HG03460 (cell line): ENCODE measurements at regions not wholly inside any gene's neighbourhood (a gene's known extent, or its start where the extent isn't known, plus 50 kb on each side); places are given as distances from the start of the nearest gene placed in this dataset.

Source experiments
- ATAC-seq: cut with Tn5 transposase; IDR thresholded peaks from one replicate; pipeline ENCODE4 v1.9.1; 2021; ENCODE audit not compliant: unreplicated experiment

DNA sequence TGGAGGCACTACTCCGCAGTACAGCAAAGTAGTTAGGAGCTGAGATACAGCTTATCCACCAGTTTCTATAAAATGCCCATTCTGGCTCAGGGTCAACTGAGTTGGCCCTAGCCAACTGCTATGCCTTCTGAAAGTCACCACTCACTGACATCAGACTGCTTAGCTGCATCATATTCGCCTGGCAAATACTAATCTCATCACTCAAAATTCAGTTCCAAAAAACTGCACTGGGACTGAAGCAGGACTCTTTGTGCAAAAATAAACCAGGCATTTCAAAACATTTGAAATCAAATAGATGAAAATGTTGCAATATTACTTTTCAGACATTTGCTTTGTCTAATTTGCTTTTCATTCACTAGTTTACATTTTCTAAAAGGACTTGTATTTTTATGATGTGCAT lies 230.0 kb downstream of the ALDH8A1 start:
- ATAC-seq = no peak

DNA sequence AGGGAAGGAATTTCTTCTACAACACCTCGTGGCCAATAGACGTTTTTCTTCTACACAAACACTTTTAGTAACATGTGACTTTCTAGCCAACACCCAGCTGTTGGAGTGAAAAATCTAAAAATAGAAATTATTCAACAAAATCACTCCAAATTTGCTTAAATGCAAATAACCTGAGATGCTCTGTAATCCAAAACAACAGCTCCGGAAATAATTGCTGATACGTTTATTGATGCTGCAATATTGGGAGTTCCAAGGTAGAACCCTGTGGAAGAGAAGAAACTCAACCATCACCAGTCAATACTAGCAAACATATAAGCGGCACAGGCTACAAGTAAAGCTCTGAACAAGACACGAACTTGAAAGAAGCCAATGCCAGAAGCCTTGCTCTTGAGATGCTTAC lies 230.6 kb downstream of the ALDH8A1 start:
- no peak for ATAC-seq

DNA sequence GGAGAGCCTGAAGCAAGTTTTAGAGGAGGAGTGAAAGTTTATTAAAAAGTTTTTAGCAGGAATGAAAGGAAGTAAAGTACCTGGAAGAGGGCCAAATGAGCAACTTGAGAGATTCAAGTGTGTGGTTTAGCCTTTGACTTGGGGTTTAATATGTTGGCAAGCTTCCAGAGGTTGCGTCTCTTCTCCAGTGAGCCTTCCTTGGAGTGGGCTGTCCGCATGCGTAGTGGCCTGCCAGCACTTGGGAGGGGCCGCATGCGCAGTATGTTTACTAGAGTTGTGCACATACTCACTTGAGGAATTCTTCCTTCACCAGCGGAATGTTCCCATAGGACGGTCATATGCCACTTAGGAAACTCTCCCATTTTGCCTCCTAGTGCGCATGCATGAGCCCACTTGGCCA lies 235.2 kb downstream of the ALDH8A1 start:
- no peak for ATAC-seq

DNA sequence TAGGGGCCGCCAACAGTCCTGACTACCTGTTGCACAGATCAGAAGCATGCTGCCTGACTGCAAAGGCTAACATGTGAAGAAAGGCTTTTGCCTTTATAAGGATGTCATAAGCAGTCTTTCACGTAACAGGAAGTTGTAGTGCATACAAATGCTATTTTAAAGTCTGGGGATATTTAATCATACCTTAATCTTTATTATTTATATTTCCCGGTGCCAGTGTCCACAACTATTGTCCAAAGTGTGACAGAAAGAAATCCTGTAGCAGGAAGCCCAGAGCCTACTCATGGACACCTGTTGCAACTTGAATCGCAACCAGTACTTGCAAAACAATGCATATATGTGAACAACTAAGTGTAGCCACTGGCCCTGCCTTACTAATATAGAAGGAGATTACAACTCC lies 235.8 kb downstream of the ALDH8A1 start:
- no peak for ATAC-seq

DNA sequence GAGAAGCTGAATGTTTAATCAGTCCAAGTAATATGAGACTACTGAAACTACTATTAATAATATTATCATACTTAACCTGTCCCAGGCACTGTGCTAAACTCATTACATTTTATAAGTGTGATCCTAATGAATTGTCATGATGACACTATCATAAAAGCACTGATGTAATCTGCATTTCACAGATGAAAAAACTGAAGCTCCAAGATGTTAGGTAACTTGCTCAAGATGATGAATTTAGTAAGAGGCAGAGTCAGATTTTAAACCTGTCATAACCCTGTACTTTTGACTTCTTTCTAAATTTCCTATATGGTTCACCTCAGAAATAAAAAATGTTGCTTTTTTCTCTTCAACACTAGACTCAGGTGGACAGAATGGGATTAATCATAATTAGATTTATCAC lies 237.6 kb downstream of the ALDH8A1 start:
- ATAC-seq = no peak

DNA sequence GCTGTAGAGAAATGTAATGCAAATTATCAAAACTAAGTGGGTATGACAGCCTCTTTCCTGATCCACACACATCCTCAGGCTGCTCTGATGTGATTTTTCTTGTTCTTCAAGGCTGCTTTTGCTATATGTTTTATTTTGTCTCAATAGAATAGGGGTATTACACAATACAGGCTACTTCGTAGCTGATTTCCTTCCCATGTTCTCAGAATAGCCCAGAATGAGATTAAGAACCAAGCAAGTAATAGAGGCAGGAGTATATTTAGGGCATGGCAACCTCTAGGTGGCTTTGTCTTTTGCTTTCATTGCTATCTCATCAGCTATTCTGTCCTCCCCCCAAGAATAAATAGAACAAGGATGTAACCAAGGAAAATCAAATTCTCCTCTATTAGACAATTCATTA lies 241.8 kb downstream of the ALDH8A1 start:
- ATAC-seq = no peak

DNA sequence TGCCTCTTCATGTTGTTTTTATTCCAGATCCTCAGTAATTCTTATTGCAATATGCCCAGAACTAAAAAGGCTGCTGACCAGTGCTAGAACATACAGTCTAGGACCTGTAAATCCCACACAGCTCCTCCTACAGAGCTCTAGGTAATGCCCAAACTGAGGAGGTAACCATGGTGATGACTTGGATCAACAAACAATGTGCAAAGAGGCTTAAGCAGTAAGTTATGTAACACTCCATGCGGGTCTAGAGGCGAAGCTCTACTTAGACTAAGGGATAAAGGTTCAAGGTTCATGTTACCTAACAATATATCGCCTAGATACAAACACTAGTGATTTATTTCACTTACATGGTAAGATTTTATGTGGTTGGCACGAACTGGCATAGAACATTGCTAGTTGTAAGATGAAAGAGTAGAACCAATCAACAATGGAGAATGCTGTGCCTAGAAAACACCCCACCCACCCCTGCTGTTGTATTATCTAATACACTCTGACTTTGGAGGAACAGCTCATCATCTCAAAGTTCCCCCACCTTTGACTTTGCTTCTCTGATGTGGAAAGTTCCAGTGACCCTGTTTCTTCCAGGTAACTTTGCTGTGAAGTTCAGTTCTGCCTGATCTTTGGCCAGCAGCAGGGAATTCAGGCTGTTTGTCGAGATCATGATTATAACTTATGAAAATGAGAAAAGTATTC lies 242.4 kb downstream of the ALDH8A1 start:
- ATAC-seq = no peak

DNA sequence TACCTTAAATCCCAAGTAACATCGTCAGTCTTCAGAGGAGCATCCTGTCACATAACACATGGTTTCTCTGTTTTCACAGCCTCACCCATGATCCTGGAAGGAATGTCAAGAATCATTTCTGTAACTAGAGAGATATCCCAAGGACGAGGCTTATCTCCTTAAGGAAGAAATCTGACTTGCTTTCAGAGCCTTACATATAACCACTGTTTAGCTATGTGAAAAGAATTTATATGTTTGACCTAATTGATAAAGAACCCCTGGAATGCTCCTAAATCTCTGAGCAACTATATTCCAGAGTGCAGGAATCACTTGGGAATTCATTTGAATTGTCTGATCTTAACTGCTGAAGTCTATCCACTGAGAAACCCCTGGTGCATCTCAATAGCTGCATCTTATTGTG lies 243.1 kb downstream of the ALDH8A1 start:
- no peak for ATAC-seq

DNA sequence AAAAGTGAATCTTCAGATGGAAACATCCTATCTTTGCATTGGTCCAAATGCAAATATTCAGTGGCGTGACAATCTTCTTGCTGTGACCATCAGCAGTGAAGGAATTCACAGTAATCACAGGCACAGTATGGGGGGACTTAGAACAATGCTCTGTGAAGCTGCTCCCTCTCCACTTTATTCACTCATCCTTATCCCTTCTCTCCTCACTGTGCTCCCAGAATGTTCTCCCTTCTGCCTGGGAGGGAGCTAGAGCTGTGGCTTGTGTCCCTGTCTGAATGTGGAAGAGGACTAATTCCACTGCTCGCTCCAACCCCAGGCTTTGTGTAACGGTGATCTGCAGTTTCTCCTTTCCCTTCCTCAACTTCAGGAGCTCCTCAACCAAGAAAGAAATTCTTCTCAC lies 243.7 kb downstream of the ALDH8A1 start:
- no peak for ATAC-seq

DNA sequence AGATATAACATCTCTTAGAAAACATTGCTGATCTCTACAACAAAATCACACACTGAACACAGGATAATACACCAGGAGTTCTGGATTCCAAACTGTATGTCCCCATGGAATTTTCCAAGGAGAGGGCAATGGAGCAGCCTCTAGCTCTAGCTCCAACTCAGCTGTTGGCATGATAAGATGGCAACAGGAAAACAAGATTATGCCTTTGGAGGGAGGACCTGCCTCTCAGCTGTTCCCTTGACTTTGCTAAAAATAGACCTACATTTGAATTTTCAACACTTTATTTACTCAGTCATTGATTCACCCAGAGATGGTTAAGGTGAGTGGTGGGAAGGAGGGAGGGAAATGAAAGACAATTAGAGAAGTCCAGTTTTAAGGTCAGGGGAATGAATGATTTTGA lies 246.7 kb downstream of the ALDH8A1 start:
- ATAC-seq = no peak

DNA sequence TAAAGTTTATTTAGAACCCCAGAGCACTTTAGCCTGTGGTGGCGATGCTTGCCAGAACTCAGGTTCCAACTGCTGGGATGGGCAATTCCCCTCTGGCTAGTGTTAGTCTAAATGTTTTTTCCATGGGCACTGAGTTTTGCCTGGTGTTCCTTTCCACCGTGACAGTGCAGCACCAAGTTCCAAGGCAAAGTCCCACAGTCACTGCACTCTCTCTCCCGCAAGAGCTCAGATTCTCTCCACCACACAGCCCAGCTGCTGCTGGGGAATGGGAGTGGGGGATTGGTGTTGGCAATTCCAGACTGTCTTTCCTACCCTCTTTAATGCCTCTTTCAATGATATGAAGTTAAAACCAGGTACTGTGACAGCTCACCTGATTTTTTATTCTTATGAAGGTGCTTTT lies 247.6 kb downstream of the ALDH8A1 start:
- no peak for ATAC-seq

DNA sequence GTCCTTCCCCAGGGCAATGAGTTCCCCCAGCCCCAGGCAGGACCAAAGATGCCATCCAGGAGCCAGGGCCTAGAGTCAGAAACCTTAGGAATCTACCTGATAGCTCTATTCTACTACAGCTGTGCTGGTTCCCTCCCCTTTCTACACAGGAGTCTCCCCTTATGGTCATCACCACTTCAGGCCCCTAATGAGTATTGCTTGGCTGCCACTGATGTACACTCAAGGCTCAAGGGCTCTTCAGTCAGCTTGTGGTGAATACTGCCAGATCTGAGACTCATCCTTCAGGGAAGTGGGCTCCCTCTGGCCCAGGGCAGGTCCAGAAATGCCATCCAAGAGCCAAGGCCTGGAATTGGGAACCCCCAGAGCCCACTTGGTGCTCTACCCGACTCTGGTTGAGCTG lies 248.6 kb downstream of the ALDH8A1 start:
- no peak for ATAC-seq

DNA sequence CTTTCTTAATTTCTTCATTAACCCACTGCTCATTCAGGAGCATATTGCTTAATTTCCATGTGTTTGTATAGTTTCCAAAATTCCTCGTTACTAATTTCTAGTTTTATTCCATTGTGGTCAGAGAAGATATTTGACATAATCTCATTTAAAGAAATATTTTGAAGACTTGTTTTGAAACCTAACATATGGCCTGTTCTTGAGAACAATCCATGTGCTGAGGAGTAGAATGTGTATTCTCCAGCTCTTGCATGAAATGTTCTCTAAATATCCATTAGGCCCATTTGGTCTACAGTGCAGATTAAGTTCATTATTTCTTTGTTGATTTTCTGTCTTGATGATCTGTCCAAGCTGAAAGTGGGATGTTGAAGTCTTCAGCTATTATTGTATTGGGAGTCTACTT lies 251.7 kb downstream of the ALDH8A1 start:
- ATAC-seq = no peak

DNA sequence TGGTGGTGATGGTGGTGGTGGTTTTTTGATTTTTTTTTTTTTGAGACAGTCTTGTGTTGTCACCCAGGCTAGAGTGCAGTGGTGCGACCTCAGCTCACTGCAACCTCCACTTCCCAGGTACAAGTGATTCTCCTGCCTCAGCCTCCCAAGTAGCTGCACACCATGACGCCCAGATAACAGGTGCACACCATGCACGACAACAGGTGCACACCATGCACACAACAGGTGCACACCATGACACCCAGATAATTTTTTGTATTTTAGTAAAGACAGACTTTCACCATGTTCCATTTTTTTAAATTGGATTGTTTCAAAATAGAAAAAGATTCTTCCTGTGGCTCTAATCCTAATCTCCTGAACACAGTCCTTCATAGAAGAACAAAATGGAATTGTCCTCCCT lies 257.9 kb downstream of the ALDH8A1 start:
- ATAC-seq = no peak

DNA sequence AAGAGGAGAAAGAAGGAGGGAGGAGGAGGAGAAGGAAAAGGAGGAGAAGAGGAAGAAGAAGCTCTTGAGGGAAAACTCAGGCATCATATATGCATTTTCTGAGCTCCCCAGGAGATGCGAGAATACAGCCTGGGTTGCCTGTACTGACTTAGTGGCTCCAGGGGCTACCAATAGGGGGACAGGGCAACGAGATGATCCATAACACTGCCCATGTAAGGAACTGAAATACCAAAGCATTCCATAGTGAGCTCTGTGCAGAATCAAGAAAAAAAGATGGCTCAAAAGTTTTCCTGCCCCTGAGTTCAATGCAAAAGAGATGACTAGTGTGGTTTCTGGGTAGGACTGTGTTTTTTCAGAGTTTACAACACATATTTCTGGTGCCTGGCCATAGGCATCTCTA lies 258.7 kb downstream of the ALDH8A1 start:
- no peak for ATAC-seq

DNA sequence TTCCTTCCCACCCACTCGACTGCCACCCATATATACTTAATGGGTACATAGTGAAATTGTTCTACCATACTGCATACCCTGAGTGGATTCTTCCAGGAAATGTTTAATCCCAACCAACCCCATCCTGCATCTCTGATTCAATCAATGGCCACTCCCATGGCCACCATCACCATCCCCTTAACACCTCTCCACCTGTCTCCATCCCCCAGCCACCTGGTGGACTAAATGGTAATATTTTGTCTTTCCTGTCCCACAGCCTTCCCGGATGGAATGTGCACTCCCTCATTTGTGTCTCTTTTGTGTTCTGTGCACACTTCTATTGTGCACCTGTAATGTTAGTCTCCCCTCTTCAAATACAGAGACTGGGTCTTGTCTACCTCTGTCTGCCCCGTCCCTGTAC lies 259.9 kb downstream of the ALDH8A1 start:
- ATAC-seq = no peak

DNA sequence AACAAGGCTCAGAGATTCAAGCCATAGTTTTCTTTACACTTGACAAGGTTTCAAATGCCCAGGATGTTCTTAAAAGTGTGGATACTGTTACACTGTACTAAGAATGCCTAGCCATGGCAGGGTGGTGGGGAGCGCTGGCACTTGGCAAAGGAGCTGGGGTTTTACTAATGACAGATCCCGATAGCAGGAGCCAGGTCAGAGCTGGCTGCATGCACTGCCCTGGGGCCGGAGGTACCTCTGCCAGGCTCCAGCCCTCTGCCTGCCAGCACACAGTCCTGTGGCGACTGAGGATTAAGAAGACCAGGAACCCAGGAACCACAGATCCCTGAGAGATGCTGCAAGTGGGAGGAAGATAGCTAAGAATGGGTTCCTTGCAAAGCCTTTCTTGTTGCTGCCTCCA lies 260.3 kb downstream of the ALDH8A1 start:
- no peak for ATAC-seq

DNA sequence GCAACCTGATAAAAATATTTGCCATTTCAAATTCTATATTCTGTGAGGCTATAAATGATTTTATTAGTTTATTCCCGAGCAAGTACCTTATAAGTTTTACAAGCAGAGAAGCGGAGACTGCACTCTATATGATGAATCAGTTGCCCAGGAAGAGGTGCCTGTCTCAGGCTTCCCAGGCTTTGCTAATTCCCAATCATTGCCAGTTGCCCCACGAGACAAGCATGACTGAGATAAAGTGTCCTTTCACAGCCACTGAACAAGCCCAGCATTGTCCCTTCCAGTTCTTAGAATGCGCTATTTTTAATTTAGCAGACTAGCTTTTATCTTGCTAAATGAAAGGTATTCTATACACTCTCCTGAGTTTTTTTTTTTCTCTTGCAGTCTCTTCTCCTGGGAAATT lies 260.7 kb downstream of the ALDH8A1 start:
- ATAC-seq = no peak

DNA sequence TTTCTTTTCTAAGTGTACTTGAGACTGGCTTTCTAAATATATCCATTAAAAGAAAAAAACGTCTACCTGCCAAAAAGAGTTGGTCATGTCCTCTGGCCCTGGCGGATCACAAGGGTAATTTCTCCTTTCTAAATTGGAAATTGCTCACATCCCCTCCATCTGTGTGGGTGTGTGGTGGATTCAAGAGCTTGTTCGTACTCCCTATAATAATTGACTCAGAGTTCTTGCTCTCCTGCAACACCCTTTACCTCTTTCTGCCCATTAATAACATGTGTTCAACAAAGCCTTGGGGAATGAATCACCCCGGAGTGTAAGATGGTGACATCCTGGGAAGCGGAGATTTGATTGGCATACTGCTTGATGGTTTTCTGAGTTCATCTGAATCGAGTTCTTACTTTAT lies 263.8 kb downstream of the ALDH8A1 start:
- no peak for ATAC-seq

DNA sequence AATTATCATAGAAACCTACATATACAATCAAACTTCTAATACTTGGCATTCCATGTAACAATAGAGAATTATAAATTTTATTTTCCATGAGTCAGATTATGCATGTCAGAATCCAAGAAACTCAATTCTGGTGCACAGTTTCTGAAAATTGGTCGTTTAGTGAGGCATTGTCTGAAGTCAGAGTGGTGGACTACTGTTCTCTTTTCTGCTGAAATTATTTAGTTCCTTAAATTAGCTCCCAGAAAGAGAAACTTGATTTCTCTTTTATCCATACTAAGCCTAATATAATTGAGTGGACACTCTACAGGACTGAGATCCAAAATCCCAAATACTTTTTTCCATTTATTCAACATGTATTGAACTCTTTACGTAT lies 265.5 kb downstream of the ALDH8A1 start:
- ATAC-seq = no peak

DNA sequence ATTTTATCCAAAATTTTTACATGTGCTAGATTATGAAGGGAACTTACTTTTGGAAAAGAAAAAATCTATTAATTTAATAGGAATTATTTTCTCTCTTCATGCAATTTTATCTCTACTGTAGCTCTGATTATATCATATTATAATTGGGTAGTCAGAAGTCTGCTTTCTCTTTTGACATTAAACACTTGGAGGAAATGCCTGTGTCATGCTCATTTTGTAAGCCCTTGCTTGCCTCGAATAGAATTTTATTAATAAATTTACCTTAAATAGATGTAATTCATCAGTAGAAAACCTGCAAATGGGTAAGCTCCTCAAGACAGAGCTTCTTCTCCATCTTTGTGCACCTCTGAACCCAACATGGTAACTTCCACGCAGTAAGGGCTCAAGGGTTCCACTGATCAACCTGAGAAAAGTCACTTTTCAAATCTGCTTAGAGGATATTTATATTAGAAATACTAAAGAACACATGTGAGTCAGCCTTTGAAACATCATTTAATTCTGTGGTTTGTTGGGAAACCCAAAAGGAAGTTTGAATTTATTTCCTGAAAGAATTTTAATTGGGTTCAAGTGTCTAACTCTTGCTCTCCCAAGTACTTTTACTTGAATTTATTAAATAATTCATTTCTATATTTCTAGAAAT lies 266.0 kb downstream of the ALDH8A1 start:
- no peak for ATAC-seq

DNA sequence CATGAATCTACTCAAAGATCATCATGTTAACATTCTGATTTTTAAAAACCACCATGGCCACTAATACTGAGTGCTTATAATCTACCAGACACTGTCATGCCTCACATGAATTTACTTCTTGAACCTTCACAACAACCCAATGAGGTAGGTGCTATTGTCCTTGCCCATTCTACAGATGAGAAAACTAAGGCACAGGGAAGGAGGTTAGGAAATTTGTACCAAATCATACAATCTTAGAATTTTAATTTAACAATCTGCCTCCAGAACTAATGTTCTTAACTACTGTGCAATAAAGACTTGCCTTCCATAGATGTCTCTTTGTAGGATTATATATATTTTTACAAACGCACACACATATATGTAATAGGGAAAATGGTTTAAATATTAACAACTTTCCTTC lies 269.5 kb downstream of the ALDH8A1 start:
- no peak for ATAC-seq

DNA sequence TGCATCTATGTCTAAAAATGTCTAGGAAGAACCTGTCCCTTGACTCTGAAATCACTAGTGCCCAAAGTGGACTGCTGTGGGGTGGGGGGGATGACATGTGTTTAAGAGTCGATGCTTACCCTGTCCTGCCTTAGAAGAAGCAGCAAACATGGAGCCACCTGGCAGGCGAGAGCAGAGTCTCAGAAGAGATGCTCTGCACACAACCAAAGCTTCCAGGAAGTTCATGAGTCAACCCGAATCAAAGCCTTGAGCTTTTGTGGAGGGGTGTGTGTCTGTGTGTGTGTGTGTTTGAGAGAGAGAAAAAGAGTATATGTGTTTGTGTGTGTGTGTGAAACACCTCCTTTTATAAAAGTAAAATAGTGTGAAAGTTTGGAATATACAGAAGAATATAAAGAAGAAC lies 269.9 kb downstream of the ALDH8A1 start:
- no peak for ATAC-seq
